ENCODE measurements at regions not wholly inside any gene's neighbourhood (a gene's known extent, or its start where the extent isn't known, plus 50 kb on each side); places are given as distances from the start of the nearest gene placed in this dataset.

- no peak for DNase-seq (ENCODE audit: low read depth)
- H3K4me3 ChIP-seq (ENCODE audit: low read length), result no peak overlapping the region
- no peak for TF ChIP-seq CTCF (conservative IDR thresholded peaks at IDR 0.05; ENCODE audit: low read length)
Measured at GRCh38 chr2:191601060-191601459, 76.9 kb upstream of the NABP1 start.

- no peak for DNase-seq (ENCODE audit: low read depth)
- TF ChIP-seq CTCF (conservative IDR thresholded peaks at IDR 0.05; ENCODE audit: low read length), result no peak
- no peak overlapping the region for H3K4me3 ChIP-seq (ENCODE audit: low read length)
Measured at GRCh38 chr2:191604154-191604553, 73.8 kb upstream of the NABP1 start.

- DNase-seq (ENCODE audit: low read depth), result peak; percentile 48
- no peak for TF ChIP-seq CTCF (conservative IDR thresholded peaks at IDR 0.05; ENCODE audit: low read length)
- no peak overlapping the region for H3K4me3 ChIP-seq (ENCODE audit: low read length)
Measured at GRCh38 chr2:191607096-191607495, 70.8 kb upstream of the NABP1 start.

- no peak for DNase-seq (ENCODE audit: low read depth)
- TF ChIP-seq CTCF (conservative IDR thresholded peaks at IDR 0.05; ENCODE audit: low read length), result no peak
- no peak overlapping the region for H3K4me3 ChIP-seq (ENCODE audit: low read length)
Measured at GRCh38 chr2:191610756-191611155, 67.2 kb upstream of the NABP1 start.

- no peak for TF ChIP-seq CTCF (conservative IDR thresholded peaks at IDR 0.05; ENCODE audit: low read length)
- DNase-seq (ENCODE audit: low read depth), result no peak
- H3K4me3 ChIP-seq (ENCODE audit: low read length), result no peak overlapping the region
Measured at GRCh38 chr2:191611614-191612013, 66.3 kb upstream of the NABP1 start.

GRCh38 chr2:191612496-191612895 lies 65.4 kb upstream of the NABP1 start:
- TF ChIP-seq CTCF (conservative IDR thresholded peaks at IDR 0.05; ENCODE audit: low read length), result no peak
- DNase-seq (ENCODE audit: low read depth), result peak; percentile 98
- no peak overlapping the region for H3K4me3 ChIP-seq (ENCODE audit: low read length)

- no peak overlapping the region for H3K4me3 ChIP-seq (ENCODE audit: low read length)
- DNase-seq (ENCODE audit: low read depth), result no peak
- no peak for TF ChIP-seq CTCF (conservative IDR thresholded peaks at IDR 0.05; ENCODE audit: low read length)
Measured at GRCh38 chr2:191614759-191615158, 63.2 kb upstream of the NABP1 start.
